GM21360 (cell line): ENCODE measurements at regions not wholly inside any gene's neighbourhood (a gene's known extent, or its start where the extent isn't known, plus 50 kb on each side); places are given as distances from the start of the nearest gene placed in this dataset.
"Not testable (repeated sequence)": the region's sequence is repeated elsewhere in the genome, so short reads cannot be mapped to it uniquely, and the experiment has no call there.

Experiments used
- ATAC-seq: cut with Tn5 transposase; IDR thresholded peaks from one replicate; pipeline ENCODE4 v1.9.1; 2021; ENCODE audit warnings: mild to moderate bottlenecking, moderate library complexity; ENCODE audit not compliant: unreplicated experiment

DNA sequence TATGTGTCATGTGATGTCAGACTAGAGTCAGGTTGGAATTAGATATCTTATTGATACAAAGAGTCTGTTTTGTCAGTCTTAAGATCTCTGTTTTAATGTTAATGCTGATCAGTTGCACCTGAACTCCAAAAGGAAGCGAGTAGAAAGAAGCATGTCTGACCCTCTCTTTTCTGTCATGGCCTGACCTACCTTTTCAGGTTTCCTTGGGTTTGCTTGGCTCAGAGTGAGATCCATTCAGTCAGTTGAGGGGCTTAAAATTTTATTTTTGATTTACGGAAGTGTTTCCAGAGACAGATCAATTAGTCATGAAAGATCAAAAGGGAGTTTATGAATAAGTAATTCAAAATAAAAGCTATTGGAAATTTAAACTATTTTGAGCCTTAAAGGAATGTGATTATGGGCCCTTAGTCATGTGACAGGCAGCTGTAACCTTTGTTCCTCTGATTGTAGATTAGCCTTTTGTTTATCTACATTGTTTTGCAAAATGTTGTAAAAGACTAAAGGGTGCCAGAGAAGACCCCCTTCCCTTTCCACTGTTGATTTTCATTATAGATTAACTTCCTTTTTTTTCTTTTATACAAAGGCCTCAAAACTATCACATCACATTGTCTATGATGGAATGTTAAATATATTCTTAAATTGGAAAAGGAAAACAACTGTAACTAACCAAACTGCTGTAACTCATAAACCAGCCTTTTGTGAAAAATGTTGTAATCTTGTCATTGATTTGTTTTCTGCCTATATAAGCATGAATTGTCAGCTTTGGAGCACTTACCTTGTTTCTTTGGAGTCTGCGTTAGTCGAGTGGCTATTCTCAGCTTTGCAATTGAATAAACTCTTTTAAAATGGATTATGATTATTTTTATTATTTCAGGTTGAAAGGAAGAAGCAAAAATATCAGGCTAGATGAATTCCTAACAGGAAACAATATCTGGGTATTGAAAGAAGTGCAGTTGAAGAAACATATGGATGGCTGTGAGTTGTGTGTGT, 195.5 kb upstream of the MBL2 start:
- ATAC-seq, result no peak

DNA sequence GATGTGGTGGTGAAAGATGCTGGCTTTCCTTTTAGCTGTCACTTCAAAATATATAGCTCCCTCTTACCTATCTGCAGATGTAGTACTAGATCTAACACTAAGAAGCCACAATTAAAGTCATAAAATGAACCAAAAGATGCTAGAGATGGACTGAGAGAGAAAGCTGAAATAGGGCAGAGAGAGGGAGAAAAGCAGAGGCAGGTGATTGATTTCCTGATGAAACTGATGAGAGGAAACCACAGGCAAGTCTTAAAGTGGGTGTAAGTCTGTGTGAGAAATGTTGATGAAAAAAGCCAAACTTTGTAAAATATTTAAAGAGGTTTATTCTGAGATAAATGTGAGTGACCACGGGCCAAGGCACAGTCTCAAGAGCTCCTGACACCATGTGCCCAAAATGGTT, 194.3 kb upstream of the MBL2 start:
- no peak for ATAC-seq

DNA sequence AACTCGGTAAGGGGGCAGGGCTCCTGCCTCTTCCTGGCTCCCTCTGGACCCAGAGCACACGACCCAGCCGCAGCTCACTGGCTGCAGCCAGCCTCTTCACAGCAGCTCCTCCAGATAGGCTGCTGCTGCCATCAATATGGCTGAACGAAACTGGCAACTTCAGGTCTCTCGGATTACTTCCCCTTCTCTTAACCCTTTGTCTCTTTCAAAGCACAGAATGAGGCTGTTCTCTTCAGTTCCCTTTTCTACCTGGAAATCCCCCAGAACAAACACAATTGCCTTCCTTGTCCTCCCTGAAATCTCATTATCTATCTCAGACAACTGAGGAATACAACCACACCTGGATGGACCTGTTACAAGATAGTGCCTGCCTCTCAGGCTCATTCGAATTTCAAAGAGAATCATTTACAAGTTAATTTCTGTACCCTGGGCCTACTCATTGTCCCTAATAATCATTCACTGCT, 193.4 kb upstream of the MBL2 start:
- ATAC-seq, result peak; percentile 99

DNA sequence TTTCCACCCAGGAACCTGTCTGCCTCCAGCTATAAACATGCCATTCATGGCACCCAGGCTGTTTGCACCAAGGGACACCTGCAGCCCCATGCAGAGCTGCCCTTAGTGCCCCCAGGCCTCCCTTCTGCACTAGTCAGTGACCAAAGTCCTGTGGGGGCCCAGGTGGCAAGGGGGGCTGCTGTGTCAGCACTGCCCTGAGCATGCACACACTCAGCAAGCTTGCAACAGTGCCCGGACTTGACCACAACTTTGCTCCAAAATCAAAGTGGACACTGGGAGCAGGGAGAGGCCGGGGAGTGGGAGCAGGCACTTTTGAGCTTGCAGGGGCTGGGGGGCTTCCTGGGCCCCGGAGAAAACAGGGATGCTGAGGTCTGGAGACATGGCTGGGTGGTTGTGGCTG, 192.9 kb upstream of the MBL2 start:
- peak; percentile 7 for ATAC-seq

DNA sequence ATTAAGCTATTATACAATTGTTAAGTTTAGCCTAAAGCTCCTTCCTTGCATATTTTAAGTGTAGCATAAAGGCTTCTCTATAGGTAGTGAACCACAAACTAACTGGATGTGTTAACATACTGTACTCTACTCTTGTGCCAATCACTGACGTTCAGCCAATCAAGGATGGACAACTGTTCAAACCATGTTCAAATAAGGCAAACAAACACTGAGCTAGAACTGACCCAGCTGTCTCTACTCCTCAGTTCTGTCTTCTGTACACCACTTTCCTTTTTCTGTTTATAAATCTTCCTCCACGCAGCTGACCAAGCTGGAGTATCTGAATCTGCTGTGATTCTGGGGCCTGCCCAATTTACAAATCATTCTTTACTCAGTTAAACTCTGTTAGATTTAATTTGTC, 188.7 kb upstream of the MBL2 start:
- ATAC-seq, result no peak

DNA sequence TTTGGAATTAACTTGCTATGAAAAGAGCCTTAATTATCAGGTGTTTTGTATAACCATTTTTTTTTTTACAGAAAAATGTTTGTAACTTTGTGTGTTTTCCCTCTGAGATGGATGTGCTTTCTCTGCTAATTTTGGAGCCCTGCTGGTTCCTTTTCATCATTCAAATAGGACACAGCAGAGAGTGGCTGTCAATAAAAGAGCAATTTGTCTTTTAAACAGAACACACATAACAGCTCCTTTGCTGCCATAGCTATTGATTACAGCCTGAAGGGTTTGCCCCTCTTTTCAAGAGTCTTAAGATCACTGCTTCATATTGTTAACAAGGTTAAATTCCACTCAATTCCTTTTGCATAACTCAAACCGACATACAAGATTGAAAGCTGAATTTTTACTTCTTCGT, 187.2 kb upstream of the MBL2 start:
- no peak for ATAC-seq

DNA sequence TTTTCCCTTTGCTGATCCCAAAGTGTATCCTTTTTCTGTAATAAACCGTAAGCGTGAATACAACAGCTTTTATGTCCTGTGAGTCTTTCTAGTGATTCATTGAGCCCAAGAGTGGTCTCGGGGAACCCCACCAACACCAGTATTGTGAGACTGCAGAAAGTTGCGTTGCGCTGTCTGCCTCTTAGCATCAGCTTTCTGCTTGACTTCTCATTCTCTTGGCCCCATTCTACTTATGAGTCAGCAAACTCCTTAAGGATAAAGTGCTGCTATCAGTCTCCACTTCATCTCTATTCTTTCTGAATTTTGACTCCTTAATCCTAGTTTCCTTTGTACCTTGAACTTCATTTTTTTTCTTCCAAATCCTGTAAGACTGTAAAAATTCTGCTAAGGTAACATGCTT, 184.3 kb upstream of the MBL2 start:
- peak; percentile 63 for ATAC-seq

DNA sequence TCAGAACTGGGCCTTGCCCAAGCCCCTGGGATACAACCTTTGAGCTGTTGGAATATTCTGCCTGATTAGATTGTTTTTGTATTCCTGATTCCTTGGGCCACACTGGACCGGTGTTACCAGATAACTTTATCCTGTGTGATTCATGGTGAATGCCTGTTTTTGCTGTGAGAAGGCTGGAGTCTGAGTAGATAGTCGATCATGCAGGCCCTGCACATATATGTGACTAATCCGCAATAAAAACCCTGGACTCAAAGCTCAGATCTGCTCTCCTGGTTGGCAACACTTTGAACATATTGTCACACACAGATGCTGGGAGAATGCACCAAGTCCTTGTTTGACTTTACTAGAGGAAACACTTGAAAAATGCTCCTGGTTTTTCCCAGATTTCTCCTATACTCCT, 183.9 kb upstream of the MBL2 start:
- no peak for ATAC-seq

DNA sequence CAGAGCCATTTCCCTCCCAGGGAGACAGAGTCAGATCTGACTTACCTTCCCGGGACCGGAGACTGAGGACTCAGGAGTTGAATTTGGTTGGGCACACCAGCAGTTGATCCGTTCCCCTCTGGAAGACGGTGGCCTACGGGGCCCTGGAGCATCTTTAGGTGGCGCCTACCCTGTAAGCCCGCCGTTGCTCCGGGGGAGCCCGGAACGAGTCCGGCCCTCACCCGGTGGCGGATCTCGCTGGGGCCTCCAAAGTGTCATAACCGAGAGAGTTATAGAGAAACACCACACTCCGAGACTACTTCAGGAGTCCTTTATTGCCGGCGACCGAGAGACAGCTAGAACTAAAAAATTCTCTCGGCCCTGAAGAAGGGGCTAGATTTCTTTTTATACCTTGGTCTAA, 182.8 kb upstream of the MBL2 start:
- ATAC-seq, result no peak

DNA sequence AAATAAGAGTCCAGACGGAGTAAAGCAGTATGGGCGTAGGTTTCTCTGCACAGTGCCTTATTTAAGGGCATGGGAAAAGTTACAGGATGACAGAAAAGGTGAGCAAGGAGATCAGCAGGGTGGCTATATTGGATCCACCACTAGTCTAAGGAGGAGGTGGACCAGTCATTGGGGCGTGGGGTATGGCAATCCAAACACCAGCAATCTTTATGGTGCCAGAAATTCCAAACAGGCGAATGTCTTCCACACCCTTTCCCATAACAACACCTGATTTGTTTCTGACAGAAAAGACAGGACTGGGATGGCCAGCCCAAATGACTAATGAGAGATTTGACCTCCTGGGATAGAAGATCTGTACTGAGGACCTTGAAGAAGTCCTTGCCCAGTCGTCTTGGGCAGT, 181.8 kb upstream of the MBL2 start:
- ATAC-seq, result no peak

DNA sequence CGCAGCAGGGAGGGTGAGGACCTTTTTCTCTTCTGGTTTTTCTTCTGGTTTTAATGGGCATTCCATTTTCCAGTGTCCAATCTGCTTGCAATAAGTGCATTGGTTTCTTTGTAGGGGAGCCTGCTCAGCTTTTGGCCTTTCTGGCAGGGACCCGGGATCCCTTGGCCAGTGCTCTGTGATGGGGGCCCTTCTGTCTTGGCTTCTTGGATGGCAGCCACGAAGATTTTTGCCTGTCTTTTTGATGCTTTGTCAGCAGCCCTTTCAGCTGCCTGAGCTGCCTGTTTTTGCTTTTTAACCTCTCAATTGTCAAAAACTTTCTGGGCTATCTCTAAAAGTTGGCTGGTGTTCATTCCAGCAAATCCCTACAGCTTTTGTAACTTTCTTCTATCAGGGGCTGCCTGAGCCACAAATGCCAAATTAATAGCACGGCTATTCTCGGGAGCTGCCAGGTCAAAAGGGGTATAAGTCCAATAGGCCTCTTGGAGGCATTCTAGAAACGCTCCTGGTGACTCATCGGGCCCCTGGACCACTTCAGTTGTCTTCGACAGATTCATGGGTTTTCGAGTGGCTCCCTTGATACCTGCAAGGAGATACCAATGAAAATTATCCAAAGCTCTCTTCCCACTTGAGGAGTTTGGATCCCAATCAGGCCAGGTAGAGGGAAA, 179.9 kb upstream of the MBL2 start:
- ATAC-seq, result no peak

DNA sequence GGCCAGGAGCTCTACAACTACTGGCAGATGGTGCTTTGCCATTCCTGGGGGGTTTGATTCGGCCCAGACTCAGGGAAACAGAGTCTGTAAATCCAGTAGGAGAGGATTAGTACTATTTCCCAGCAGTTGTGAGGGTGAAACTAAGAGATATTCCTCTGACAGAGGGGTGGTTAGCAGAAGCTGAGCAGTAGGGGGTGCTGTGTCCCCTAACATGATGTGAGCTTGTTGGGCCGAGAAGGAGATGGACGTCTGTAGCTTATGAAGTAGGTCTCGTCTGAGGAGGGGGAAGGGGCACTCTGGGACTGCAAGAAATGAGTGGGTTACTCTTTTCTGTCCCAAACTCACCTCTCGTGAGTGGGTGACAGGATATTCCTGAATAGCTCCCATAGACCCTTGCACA, 179.2 kb upstream of the MBL2 start:
- peak; percentile 96 for ATAC-seq

DNA sequence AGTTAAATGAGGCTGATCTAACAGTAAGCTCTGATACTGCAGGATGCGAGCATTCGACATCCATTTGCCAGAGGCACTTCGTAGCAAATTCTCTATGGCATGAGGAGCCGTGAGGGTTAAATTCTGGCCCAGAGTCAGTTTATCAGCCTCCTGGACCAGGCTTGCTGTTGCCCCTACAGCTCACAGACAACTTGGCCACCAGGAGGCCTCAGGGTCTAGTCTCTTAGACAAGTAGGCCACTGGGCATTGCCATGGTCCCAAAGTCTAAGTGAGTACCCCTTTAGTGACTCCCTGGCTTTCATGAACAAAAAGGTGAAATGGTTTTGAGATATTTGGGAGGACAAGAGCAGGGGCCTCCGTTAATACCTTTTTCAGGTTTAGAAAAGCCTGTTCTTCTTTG, 178.0 kb upstream of the MBL2 start:
- ATAC-seq, result no peak

DNA sequence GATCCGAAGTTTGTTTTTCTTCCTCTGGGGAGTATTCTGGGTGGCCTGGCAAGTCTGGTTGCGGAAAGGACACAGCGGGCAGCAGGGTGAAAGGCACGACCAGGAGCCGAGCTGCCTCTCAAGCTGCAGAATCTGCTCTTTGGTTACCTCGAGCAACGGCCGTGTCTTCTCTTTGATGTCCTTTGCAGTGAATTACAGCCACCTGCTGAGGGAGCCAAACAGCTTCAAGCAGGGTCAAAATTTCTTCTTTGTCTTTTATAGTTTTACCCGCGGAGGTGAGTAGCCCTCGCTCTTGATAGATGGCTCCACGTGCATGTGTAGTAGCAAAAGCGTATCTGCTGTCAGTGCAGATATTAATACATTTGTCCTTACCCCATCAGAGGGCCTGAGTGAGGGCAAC, 177.3 kb upstream of the MBL2 start:
- no peak for ATAC-seq

DNA sequence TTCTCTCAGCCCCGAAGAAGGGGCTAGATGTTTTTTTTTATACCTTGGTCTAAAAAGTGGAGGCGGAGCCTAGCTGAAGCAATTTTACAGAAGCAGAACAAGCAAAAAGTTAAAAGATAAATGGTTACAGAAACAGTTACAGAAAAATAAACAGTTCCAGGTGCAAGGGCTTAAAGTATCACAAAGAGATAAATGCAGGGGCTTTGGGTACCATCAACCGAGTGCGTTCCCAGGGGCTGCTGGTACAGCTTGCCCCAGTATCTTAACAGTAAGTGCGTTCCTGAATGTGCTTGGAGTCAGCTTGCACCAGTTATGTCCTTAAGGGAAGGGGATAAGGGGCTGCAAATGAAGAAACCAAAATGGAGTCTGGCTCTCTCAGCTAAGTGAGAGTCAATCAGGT, 173.9 kb upstream of the MBL2 start:
- ATAC-seq, result no peak

DNA sequence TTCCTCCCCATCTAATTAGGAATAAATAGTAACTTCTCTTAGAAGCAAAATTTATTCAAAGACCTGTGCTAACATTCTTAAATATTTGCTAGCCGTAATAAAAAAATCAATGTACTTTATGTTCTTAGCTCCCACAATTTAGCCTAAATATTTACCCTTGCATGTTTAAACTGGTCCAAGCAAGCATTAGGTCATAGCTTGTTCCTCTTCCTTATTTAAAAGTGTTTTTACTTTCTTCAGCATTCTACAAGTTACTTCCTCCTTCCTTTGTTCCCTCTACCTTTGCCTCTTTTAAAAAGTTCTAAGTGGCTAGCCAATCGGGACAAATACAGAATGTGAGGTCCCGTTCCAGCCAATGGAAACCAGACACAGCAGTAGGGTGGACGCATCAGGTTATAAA, 172.9 kb upstream of the MBL2 start:
- not testable (repeated sequence) for ATAC-seq

DNA sequence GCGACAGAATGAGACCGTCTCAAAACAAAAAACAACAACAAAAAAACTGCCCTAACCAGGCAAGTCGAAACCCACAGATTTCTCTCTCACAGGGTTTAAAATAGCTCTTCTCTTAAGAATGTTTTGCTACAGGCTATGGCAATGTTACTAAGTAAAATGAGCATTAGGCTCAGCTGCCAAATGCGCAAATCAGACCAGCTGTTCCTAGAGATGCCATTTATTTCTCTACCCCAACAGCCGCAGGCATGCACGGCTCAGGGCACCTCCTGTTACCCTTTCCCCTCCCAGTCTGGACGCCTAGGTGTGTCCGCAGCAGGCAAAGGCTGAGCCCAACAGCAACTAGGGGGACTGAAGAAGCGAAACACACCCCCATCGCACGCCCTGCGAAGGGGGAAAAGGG, 168.3 kb upstream of the MBL2 start:
- no peak for ATAC-seq

DNA sequence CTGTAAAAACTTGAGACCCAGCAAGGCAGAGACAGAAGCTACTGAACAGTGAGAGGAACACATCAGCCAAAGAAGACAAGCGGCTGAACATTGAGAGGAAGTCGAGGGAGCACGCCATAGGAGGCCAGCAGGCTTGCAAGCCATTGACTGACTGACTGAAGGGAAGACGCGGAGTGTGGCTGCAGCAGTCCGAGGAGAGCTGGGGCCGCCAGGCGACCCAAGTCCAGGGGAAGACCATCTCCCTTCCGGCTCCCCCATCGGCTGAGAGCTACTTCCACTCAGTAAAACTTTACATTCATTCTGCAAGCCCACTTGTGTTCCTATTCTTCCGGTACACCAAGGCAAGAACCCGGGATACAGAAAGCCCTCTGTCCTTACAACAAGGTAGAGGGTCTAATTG, 167.3 kb upstream of the MBL2 start:
- ATAC-seq, result no peak

DNA sequence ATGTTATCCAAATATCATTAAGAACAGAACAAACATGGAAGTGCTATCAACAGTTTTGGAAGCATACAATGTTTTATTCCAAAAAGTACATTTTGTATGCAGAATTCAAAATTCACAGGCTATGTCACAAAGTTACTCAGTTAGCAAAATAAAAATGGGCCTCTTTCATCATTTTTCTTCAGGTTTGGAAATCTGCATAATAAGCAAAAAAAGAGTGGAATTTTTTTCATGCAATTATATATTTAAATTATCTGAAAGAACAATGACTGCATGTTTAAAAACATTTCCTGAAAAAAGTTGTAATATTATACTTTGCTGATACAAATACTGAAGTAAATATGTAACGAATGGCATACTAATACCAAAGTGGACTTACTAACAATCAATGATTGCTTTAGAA, 161.2 kb upstream of the MBL2 start:
- ATAC-seq, result no peak

DNA sequence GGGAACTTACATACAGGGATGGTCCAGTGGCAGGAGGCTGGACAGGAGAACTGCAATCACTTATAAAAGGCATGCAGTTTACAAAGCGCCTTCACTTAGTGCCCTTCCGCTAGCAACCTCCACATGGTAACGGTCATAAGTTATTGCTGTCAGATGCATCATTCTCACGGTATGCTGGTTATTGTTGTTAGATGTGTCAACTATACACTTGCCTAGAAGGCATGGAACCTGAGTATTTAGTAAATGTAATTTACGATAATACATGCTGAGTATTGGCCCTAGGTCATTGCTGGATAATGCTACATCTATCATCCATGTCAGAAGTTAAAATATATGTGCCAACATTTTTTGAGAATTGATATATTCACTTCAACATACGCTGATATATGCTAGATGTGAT, 155.1 kb upstream of the MBL2 start:
- no peak for ATAC-seq

DNA sequence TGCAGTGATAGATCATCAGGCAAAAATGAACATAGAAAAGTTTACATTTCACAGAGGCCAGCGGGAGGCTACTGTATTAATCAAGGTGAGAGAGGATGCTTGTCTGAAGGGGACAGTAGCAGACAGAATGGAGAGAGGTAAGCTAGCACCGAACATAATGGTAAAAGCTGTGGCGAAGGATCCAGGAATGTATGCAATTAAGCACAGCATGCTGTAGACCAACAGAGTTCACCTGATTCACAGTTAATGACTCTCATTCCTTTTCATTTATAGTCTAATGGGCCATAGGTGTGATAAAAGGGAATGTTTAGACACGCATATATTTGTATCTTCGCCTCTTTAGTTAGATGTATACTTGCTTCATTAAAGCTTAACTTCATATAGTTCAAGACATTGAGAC, 150.9 kb upstream of the MBL2 start:
- no peak for ATAC-seq

DNA sequence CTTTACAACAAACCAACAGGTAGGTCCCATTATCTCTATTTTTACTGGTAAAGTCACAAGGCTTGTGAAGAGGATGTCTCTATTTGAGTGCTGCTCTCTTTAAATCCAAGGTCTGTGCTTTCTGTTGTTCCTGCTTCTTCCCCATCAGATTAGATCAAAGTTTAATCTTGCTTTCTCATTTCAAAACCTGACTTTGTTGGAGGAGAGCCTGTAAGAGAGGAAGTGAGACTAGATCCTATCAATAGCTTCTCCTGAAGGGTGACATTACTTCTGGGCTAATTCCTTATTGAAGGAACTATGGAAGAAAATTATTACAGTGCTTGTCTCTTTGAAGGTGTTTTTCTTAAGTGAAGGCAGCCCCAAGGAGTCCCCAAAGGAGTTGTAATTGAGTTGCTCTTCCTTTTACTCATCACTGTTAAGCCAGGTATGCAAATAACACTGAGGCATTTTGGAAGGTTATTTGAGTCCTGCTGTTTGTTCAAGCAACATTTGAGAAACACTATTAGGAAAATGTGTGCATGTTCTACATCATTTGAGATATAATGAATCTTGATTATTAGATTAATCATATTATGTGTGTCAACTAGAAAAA, 146.2 kb upstream of the MBL2 start:
- ATAC-seq, result peak; percentile 57
